HG03342 (cell line): ENCODE measurements at regions not wholly inside any gene's neighbourhood (a gene's known extent, or its start where the extent isn't known, plus 50 kb on each side); places are given as distances from the start of the nearest gene placed in this dataset.
"Not testable (repeated sequence)": the region's sequence is repeated elsewhere in the genome, so short reads cannot be mapped to it uniquely, and the experiment has no call there.

Experiments
- ATAC-seq: cut with Tn5 transposase; IDR thresholded peaks from one replicate; pipeline ENCODE4 v1.9.1; 2021; ENCODE audit warnings: mild to moderate bottlenecking, moderate library complexity; ENCODE audit not compliant: unreplicated experiment

DNA sequence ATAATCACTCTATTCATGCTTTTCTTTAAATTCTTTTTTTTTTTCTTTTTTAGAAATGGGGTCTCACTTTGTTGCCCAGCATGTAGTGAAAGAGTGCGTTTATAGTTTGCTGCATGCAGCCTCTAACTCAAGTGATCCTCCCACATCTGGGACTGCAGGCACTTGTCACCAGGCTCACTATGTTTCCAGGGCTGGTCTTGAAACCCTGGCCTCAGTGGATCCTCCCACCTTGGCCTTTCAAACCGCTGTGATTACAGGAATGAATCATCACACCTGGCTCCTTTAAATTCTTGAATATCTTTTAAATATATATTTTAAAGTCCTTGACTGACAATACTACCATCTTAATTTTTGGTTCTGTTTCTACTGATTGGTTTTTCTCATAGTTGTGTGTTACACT is 591.6 kb upstream of the KCND2 start:
- ATAC-seq = peak; percentile 52

DNA sequence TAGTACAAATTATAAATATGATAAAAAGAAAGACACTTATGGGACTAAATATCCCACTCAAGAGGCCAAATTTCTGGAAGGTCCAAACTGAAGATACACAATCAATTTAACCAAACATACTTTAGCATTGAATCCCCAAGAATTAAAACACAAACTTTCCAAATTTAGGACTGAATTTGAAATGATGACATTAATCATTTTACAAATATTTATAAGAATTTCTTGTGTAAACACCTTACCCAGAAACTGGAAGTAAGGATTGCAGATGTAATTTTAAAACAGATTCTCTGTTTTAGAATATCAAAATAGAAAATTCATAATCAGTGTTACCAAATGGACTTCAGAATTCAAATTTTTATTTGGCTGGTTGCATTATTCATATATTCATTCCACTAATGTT is 588.2 kb upstream of the KCND2 start:
- ATAC-seq = no peak

- ATAC-seq = no peak
Measured at GRCh38 chr7:119685906-119686305, 587.1 kb upstream of the KCND2 start.

DNA sequence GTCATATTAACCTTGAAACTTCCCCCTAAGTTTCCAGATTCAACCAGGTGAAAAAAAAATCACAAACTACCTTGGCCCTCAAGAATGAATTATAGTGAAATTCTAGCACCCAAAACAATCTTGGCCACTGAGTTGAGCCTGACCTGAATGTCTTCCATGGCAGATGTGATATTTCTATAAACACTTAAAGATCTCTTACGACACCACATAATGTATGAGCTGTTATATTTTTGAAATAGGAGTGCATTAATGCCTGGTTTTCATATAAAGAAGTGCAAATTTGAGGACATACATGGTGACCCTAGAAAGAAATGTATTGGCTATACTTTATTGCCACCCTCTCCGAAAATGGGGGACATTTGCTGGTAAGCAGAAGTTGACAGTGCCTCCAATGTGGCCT is 584.1 kb upstream of the KCND2 start:
- no peak for ATAC-seq

DNA sequence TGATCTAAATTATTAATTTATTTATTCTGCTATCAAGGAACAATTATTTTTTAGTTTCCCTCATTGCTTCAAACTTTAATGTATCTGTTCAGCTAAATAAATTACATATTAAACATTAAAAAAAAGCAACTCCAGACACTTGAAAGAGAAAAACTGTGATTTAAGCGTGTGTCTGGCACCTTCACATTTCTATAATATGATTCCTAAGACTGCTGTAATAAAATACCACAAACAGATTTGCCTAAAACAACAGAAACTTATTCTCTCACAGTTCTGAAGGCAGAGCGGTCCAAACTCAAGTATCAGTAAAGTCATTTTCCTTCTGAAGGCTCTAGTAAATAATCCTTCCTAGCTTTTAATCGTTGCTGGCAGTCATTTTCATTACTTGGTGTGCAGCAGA is 580.4 kb upstream of the KCND2 start:
- no peak for ATAC-seq

DNA sequence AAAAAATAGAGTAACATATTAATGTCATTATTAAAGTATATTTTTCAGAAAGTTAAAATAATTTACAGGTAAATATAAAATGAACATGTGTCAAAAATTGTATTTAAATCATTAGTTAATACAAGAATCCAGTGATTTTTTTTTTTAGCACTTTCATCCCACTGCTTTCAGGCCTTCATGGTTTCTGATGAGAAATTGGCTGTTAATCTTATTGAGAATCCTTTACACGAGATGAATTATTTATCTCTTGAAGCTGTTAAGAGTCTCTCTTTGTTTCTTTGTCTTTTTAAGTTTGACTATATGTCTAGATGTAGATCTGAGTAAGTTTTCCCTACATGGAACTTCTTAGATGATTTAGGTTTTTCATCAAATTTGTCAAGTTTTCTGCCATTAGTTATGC is 578.5 kb upstream of the KCND2 start:
- no peak for ATAC-seq

- ATAC-seq = no peak
Measured at GRCh38 chr7:119696336-119696735, 576.6 kb upstream of the KCND2 start.

DNA sequence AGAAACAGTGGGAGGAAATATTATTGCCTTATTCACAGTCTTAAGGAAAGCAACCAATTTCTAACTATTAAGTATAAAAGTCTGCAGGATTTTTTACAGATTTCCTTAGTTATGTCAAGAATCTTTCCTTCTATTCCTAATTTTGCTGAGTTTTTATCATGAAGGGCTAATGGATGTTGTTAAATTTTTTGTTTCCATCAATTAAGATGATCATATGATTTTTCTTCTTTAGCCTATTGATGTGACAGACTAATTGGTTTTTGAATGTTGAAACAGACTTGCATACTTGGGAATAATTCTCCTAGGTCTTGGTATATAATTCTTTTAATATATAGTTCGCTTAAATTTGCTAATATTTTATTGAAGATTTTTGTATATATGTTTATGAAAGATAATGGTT is 569.1 kb upstream of the KCND2 start:
- ATAC-seq = no peak

DNA sequence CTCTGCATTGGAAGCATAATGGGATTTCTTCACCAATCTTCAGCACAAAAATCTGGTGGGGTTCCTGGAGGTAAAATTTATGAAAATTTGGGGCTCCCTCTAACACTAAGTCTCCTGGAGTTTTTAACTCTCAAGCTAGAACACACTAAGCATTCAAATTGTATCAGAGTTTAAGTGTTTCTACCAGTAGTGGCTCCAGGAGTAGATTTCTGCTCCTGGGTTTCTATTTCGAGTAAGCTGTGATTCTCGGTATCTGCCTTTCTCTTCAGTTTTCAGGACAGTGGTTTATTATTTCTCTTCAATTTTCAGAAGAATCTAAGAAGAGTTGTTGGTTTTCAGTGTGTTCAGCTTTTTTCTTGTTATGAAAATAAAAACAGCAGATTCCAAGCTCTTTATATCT is 566.4 kb upstream of the KCND2 start:
- no peak for ATAC-seq

DNA sequence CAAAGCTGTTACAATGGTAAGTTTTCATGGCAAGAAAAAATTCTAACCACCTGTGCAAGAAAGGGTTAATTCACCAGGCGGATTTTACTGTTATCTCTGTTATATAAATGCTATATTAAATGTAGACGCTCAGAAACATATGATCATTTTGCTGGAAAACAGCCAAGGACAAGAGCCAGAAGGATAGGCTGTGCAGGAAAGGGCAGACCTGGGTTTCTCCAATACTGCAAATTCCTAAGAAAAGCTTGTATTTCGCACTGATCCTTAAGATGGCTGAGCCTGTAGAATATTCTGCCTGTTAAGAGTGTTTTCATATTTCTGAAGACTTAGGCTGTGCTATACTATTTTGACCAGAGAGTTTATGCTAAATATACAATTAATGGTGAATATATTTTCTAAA is 564.1 kb upstream of the KCND2 start:
- ATAC-seq = no peak

GRCh38 chr7:119711104-119711503 is 561.9 kb upstream of the KCND2 start:
- ATAC-seq = peak; percentile 90

- ATAC-seq = no peak
Measured at GRCh38 chr7:119712886-119713462, 560.0 kb upstream of the KCND2 start.

- no peak for ATAC-seq
Measured at GRCh38 chr7:119713606-119714005, 559.4 kb upstream of the KCND2 start.

DNA sequence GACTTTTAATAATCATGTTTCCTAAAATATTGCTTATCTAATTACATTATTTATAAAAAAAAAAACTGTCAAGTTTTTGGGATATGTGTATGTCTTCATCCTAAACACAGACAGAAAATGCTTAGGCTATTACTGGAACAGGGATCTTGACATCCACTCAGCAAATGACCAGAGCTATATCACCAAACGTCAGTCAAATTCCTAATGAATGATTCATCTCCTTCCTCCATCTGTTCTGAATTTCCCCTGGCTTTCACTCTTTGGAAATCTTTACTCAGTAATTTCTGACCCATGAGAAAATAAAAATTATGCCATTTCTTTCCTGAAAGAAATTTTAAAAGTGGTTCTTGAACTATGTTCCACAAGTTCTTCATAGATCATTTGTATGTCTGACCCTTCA is 552.4 kb upstream of the KCND2 start:
- no peak for ATAC-seq

DNA sequence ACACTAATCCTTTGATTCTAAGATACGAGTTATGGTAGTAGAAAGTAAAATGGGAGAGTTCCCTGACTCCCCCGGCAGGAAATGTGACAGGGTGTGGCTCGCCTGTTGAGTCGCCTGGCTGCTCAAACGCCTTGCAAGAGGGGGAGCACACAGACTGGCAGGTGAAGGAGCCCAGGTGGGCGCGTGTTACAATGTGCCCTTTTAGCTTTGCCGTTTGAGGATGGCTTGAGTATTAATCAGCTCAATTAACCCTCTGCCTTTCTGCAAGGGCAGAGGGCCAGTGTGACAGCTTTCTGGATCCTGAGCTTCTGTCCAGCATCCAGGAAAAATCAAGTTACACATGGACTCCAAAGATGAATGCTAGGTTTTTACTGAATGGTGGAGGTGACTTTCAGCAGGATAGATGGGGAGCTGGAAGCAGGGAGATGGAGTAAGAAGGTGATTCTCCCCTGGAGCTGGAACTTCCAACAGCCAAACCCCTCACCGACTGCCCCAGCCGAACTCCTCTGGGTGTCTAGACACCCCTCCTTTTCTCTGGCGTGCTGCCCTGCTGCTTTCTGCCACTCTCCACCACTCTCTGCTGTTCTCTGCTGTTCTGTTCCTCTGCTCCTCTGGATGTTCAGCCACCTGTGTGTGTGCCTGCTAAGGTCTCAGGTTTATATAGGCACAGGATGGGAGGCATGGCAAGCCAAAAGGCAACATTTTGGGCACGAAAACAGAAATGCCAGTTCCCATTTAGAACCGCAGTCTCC is 548.8 kb upstream of the KCND2 start:
- no peak for ATAC-seq

DNA sequence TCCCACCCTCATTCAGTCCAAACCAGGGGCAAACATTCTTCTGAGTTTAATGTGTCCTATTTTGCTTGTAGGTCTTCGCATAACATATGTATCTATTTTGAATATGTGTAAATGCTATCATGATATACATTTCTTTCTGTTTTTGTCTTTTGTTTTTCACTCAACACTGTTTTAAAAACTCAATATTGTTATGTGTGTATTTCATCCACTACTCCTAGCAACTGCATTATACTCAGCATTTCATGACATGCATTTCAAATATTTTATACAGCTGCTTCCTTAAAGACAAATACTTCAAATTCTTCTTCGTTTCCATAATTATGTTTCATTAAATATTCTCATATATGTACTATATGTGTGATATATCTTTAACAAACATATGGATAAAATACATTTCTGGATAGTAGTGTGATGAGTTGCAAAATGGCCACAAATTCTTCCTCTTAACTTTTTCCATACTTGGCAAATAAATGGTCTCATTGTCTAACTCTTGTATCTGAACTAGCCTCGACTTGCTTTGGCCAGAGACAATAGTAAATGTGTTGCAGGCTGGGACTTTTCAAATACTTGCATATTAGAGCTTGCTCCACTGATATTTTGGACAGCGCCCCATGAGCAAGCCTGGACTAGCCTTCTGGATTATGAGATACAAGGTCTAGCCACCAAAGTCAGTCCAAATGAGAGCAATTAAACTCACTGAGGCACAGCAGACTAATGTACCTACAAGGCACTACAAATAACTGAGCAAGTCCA is 539.7 kb upstream of the KCND2 start:
- no peak for ATAC-seq

DNA sequence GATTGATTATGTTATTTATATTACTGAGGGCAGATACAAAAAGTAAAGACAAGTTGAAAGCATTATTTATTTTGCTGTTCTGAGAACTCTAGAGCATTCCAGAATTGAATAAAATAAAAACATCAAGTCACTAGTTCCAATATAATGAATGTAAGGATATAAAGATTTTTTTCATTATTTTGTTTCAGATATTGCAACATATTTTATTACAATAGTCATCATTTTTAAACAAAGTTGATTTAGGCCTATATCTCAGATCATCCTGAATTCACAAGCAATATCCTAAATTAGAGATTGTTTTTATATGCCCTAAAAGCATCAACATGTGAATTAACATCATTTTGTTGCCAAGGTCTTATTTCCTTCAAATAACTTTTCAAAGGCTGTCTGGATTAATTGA is 535.6 kb upstream of the KCND2 start:
- no peak for ATAC-seq

DNA sequence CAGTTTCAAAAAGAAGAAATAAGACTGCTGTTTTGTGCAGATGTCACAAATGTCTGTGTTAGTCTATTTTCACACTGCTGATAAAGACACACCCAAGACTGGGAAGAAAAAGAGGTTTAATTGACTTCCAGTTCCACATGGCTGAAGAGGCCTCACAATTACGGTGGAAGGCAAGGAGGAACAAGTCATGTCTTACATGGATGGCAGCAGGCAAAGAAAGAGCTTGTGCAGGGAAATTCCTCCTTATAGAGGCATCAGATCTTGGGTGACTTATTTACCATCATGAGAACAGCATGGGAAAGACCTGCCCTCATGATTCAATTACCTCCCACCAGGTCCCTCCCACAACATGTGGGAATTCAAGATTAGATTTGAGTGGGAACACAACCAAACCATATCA is 527.7 kb upstream of the KCND2 start:
- ATAC-seq = not testable (repeated sequence)

DNA sequence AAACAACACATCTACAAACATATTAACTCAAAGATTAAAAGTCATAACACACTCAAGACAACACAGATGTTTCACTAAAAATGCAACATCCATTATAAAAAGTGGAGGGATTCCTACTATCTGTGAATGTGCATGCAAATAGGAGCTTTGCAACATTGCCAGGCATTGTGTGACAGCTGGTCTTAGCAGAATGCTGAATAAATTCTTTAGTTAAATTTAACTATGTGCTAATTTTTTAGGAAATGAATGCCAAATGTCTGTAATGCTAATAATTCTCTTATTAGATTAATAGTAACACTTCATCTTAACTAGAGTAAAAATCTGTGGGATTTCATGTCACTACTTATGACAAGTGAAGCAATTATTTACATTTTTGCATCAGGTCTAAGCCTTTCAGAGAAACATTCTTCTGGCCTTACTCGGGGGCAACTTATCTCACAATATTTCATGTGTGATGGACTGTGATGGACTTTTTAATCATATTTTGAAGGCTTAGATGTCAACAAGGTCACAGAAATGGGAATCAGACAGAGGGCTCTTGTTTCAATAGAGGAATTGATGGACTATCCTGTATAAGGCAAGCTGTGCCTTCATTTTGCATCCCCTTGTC is 524.6 kb upstream of the KCND2 start:
- no peak for ATAC-seq

GRCh38 chr7:119748991-119749390 is 524.0 kb upstream of the KCND2 start:
- ATAC-seq = no peak

GRCh38 chr7:119756687-119757086 is 516.3 kb upstream of the KCND2 start:
- ATAC-seq = no peak

DNA sequence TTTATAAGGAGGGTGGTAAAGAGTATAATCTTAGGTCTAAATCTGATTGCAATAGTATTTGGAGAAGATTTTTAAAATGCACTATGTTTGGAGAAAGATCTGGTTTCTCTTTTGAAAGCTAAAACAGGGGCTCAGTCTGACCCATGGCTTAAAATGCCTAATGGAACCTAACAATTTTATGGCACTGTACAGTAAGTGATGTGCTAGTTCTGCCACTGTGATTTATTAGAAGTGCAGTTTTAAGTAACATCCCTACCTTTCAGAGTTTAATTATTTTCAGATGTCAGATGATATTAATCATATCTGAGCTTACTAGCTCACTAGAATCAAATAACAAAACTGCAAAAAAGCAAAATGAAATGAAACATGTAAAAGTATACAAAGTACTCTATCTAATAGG is 514.7 kb upstream of the KCND2 start:
- no peak for ATAC-seq
